Cerebellar nuclear complex (tissue), 1 donor: ENCODE measurements at regions not wholly inside any gene's neighbourhood (a gene's known extent, or its start where the extent isn't known, plus 50 kb on each side); places are given as distances from the start of the nearest gene placed in this dataset.

Experiments
- DNase-seq, 2 experiments: peaks; one replicate each; lab custom pipeline; 2025; lab: John Stamatoyannopoulos, UW

DNA sequence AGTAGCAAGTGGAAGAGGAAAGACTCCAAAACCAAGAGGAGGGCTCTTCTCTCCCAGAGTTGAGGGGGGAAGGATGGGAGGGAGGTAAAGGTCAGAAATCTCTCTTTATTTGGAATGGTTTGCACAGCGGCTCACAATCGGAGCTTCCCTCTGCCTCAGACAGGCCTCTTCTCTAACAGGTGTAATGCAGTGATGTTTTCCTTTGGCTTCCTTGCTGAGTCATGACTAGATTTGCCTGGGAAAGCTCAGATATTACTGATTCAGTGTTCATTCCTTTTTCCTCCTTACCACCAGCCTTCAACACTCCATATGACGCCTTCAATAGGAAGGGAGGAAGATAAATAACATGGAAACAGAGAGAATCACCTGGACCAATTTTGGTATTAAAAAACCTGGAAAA is 136.6 kb downstream of the RNF152 start:
- DNase-seq, result no peak

- no peak for DNase-seq
These were observed 137.3 kb downstream of the RNF152 start for GRCh38 chr18:61755555-61755954.

DNA sequence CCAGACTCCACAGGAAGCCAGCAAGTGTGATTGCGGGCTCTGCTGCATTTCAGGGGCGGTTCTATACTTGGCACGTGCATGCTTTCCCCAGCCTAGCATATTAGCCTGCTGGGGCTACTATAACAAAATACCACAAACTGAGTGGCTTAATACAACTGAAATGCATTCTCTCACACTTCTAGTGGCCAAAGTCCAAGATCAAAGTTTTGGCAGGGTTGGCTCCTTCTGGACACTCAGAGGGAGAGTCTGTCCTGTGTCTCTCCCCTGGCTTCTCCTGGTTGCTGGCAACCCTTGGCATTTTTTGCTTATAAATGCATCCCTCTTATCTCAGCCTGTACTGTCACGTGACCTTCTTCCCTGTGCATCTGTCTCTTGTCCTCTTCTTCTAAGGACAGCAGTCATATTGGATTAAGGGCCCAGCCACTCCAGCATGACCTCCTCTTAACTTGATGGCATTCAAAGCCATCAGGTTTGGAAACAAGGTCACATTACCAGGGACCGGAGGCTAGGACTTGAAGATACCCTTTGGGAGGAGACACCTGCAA is 138.7 kb downstream of the RNF152 start:
- no peak for DNase-seq

DNA sequence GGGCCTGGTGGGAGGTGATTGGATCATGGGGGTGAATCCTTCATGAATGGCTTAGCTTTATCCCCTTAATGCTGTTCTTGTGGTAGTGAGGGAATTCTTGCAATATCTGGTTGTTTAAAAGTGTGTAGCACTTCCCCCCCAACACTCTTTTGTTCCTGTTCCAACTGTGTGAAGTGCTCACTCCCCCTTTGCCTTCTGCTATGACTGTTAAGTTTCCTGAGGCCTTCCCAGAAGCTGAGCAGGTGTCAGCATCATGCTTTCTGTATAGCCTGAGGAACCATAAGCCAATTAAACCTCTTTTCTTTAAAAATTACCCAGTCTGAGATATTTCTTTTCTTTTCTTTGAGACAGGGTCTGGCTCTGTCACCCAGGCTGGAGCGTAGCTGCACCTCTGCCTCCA is 139.4 kb downstream of the RNF152 start:
- no peak for DNase-seq

GRCh38 chr18:61752973-61753372 is 139.8 kb downstream of the RNF152 start:
- DNase-seq, result no peak

- no peak for DNase-seq
These were observed 141.8 kb downstream of the RNF152 start for GRCh38 chr18:61750840-61751668.

DNA sequence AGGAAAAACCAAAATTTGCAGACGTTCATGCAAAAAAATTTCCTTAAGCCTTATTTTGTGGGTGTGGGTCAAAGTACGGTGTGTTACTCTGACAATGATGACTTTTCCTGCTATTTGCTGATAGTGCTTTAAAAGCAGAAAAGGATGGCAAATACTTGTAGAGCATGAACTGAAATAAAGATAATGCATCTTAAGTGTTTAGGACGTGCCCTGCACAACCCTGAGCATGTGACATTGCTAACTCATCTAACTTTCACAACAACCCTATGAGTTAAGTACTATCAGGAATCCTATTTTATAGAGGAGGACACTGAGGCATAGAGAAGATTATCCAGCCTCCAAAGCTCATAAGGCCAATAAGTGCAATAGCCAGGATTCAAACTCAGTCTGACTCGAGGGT is 143.3 kb downstream of the RNF152 start:
- DNase-seq, result no peak

DNA sequence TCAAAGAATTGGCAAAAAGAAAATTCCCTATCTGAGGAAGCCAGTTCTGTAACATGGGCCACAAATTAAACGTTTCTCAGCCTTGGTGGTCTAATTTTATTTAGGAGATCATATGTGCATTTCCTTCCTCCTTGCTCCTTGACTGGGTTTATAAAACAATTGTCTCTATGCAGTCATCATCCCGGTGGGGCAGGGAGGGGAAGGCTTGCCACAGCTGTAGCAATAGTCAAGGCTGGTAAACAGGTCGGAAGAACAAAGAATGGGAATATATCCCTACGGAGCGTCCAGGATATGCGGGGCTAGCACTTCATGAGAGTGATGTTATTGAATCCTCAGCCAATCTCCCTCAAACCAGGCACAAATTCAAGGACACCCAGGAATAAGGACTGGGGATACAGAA is 143.8 kb downstream of the RNF152 start:
- DNase-seq, result no peak

GRCh38 chr18:61748004-61748403 is 144.8 kb downstream of the RNF152 start:
- DNase-seq, result peak; percentile 36 to 60

DNA sequence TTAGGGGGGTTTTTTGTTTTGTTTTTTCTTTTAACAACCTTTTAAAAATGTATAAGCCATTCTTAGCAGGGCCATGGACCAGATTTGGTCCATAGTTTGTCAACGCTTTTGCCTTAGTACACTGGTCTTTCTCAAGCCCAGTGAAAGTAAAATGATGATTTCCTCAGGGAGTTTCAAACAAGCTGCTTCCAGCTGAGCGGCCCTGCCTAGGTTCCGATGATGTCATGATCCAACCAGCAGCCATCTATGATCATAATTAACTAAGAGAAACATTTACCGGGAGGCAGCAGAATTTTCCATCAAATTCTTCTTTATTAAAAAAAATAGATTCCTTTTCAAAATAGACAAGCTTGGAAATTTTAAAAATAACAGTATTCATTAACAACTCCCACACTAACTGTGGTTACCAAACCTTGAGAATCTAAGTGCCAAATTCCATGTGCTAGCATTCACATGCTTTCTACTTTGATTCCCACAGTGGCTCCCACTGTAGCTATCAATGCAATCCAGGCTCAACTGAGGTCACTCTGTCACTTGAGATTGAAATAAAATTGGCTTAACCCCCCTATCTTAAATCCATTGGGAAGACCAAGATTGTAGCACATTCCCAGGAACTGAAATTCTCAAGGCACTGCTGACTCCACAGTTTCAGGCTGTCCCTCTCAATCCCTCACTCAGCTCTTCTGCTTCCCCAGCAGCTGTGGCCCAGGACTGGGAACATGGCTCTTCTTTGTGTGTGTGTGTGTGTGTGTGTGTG is 148.9 kb downstream of the RNF152 start:
- DNase-seq, result no peak

DNA sequence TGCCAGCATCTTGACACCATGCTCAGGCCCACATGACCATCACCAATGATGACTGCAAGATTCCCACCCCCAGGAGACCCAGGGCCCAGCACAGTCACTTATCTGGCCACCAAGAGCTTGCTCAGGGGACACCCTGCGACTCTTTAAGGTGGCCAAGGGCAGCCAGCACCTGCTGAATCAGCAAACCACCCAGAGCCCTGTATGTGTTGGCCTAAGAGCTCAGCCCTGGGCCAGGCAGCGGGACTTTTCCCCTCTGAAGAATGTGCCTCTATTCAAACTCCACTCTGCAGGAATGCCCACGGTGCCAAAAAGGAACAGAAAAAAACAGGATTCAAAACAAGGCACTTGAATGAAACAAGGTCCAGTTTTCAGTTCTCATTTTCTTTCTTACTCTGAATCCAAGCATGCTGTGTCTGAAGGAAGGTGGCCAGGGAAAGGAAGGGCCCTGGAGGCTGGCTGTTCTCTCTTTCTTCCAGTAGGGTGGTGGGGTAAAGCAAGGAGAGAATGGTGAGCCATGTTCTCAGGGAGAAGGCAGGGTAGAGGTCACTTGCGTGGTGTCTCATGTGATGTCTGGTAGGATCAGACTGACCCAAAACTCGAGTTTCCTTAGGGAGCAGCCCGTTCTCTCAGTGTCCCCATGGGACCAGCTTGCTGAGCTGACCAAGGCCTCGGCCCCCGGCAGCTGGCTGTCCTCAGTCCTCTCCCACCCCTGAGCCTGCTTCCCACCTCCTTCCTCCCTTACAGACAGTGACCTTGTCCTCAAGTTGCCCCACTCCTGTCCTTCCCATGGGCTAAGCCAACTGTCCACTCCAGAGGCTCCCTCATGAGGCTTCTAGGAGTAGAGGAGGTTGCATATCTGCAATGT is 150.0 kb downstream of the RNF152 start:
- no peak for DNase-seq

GRCh38 chr18:61741881-61742454 is 150.8 kb downstream of the RNF152 start:
- no peak for DNase-seq

DNA sequence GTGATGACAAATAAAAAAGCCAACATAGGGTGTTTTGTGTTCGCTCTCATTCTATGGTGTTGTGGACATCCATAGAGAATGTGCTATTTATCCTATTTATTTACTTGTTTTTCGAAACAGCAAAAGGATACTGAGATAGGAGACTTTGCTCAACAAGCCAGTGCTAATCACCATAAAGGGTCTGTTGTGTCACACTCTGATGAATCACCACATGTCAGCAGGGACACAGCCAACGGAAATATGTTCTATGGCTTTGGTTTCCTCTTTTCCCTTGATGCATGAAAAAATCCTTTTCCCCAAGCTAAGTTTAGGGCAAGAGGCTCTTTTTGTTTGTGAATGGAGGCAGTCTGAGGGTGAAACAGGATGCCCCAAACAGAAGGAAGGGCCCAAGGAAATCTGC is 154.3 kb downstream of the RNF152 start:
- DNase-seq, result no peak

GRCh38 chr18:61738042-61738441 is 154.8 kb downstream of the RNF152 start:
- no peak for DNase-seq

GRCh38 chr18:61736133-61736532 is 156.7 kb downstream of the RNF152 start:
- DNase-seq, result no peak

DNA sequence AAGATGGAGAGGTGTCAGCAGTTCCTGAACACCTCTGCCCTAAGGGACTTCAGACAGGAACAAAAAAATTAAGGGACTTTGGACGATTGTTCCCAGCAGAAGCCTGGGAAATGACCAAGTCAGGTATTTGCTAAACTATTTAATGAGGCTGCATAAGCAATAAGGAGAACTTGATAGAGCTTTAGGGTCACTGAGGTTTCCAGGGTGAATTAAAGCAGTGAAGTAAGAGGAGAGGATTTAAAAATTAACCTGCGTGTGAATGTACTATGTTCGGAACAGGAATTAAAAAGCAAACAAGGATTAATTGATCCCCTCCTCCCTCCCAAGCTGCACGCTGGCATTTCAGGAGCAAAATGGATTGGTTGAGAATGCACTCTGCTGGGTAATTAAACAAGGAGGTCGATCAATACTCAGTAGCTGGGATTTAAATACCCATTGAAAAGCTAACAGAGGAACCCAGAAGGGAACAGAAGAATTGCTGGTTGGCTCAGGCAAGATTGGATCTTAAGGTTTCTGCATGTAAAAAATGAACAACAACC is 157.2 kb downstream of the RNF152 start:
- DNase-seq, result no peak

- no peak for DNase-seq
These were observed 158.4 kb downstream of the RNF152 start for GRCh38 chr18:61734396-61734795.

- no peak for DNase-seq
These were observed 160.0 kb downstream of the RNF152 start for GRCh38 chr18:61732854-61733253.

- DNase-seq, result no peak
These were observed 161.0 kb downstream of the RNF152 start for GRCh38 chr18:61731693-61732376.

GRCh38 chr18:61731178-61731577 is 161.6 kb downstream of the RNF152 start:
- DNase-seq, result no peak

- DNase-seq, result no peak
These were observed 163.5 kb downstream of the RNF152 start for GRCh38 chr18:61729322-61729721.
